IPS-18a (cell line): ENCODE measurements at regions not wholly inside any gene's neighbourhood (a gene's known extent, or its start where the extent isn't known, plus 50 kb on each side); places are given as distances from the start of the nearest gene placed in this dataset.

Experiments
- H3K27ac ChIP-seq: one replicate; pipeline ENCODE4 v1.5.1; 2013; ENCODE audit warnings: low read length
- H3K27me3 ChIP-seq: one replicate; pipeline ENCODE4 v1.6.1; 2013; ENCODE audit warnings: mild to moderate bottlenecking, low read length; ENCODE audit not compliant: control insufficient read depth, insufficient read depth
- H3K36me3 ChIP-seq: one replicate; pipeline ENCODE4 v1.6.1; 2013; ENCODE audit warnings: low read depth, low read length; ENCODE audit not compliant: control insufficient read depth
- H3K4me1 ChIP-seq: one replicate; pipeline ENCODE4 v1.6.1; 2013; ENCODE audit warnings: low read depth, low read length; ENCODE audit not compliant: control insufficient read depth
- H3K4me3 ChIP-seq: one replicate; pipeline ENCODE4 v1.5.1; 2013; ENCODE audit warnings: low read length
- H3K9ac ChIP-seq: one replicate; pipeline ENCODE4 v1.6.1; 2013; ENCODE audit warnings: mild to moderate bottlenecking, low read length, moderate library complexity
- H3K9me3 ChIP-seq: one replicate; pipeline ENCODE4 v1.6.1; 2013; ENCODE audit warnings: low read depth, low read length; ENCODE audit not compliant: control insufficient read depth

GRCh38 chr18:78607784-78608183 lies 371.8 kb upstream of the SALL3 start:
- H3K9me3 ChIP-seq: no peaks in the 10 kb centered on the region
- H3K27me3 ChIP-seq: no peaks in the 10 kb centered on the region
- no peak overlapping the region for H3K9ac ChIP-seq
- H3K4me3 ChIP-seq: no peak overlapping the region
- no peaks in the 10 kb centered on the region for H3K36me3 ChIP-seq
- no peaks in the 10 kb centered on the region for H3K4me1 ChIP-seq
- no peak overlapping the region for H3K27ac ChIP-seq

GRCh38 chr18:78610179-78610578 lies 369.4 kb upstream of the SALL3 start:
- no peak overlapping the region for H3K4me3 ChIP-seq
- H3K4me1 ChIP-seq: no peaks in the 10 kb centered on the region
- H3K27me3 ChIP-seq: no peaks in the 10 kb centered on the region
- no peak overlapping the region for H3K9ac ChIP-seq
- H3K27ac ChIP-seq: no peak overlapping the region
- H3K36me3 ChIP-seq: no peaks in the 10 kb centered on the region
- H3K9me3 ChIP-seq: no peaks in the 10 kb centered on the region

- Histone ChIP-seq H3K4me1 (no peaks in the 10 kb centered on the region), H3K9ac (no peak overlapping the region)
Measured at GRCh38 chr18:78611201-78611800, 368.3 kb upstream of the SALL3 start.

GRCh38 chr18:78611869-78612268 lies 367.7 kb upstream of the SALL3 start:
- Histone ChIP-seq H3K27me3 (no peaks in the 10 kb centered on the region), H3K4me1 (no peaks in the 10 kb centered on the region), H3K9me3 (no peaks in the 10 kb centered on the region), H3K27ac (no peak overlapping the region), H3K4me3 (no peak overlapping the region), H3K36me3 (no peaks in the 10 kb centered on the region), H3K9ac (no peak overlapping the region)

More at GRCh38 chr18:78611201-78611800, 368.3 kb upstream of the SALL3 start:
- H3K27me3 ChIP-seq: no peaks in the 10 kb centered on the region
- no peaks in the 10 kb centered on the region for H3K36me3 ChIP-seq
- H3K27ac ChIP-seq: no peak overlapping the region
- H3K9me3 ChIP-seq: no peaks in the 10 kb centered on the region
- H3K4me3 ChIP-seq: no peak overlapping the region

- no peaks in the 10 kb centered on the region for H3K4me1 ChIP-seq
- H3K27me3 ChIP-seq: no peaks in the 10 kb centered on the region
- no peak overlapping the region for H3K4me3 ChIP-seq
- H3K27ac ChIP-seq: no peak overlapping the region
- no peaks in the 10 kb centered on the region for H3K36me3 ChIP-seq
- H3K9me3 ChIP-seq: no peaks in the 10 kb centered on the region
- H3K9ac ChIP-seq: no peak overlapping the region
Measured at GRCh38 chr18:78612318-78612717, 367.3 kb upstream of the SALL3 start.

- H3K27me3 ChIP-seq: no peaks in the 10 kb centered on the region
- H3K4me1 ChIP-seq: no peaks in the 10 kb centered on the region
- no peak overlapping the region for H3K27ac ChIP-seq
- H3K9me3 ChIP-seq: no peaks in the 10 kb centered on the region
- no peaks in the 10 kb centered on the region for H3K36me3 ChIP-seq
- no peak overlapping the region for H3K9ac ChIP-seq
- H3K4me3 ChIP-seq: no peak overlapping the region
Measured at GRCh38 chr18:78612801-78613200, 366.8 kb upstream of the SALL3 start.

GRCh38 chr18:78618726-78619125 lies 360.9 kb upstream of the SALL3 start:
- no peaks in the 10 kb centered on the region for H3K36me3 ChIP-seq
- no peak overlapping the region for H3K9ac ChIP-seq
- H3K4me1 ChIP-seq: no peaks in the 10 kb centered on the region
- H3K27me3 ChIP-seq: no peaks in the 10 kb centered on the region
- no peaks in the 10 kb centered on the region for H3K9me3 ChIP-seq
- H3K4me3 ChIP-seq: no peak overlapping the region
- no peak overlapping the region for H3K27ac ChIP-seq

- Histone ChIP-seq H3K27ac (no peak overlapping the region), H3K9me3 (no peaks in the 10 kb centered on the region)
Measured at GRCh38 chr18:78619854-78620253, 359.8 kb upstream of the SALL3 start.

GRCh38 chr18:78620326-78620725 lies 359.3 kb upstream of the SALL3 start:
- no peaks in the 10 kb centered on the region for H3K9me3 ChIP-seq
- H3K4me1 ChIP-seq: peaks cover 6% of the 10 kb centered on the region
- H3K36me3 ChIP-seq: no peaks in the 10 kb centered on the region
- no peak overlapping the region for H3K9ac ChIP-seq
- H3K4me3 ChIP-seq: no peak overlapping the region
- no peak overlapping the region for H3K27ac ChIP-seq
- no peaks in the 10 kb centered on the region for H3K27me3 ChIP-seq

More at GRCh38 chr18:78619854-78620253, 359.8 kb upstream of the SALL3 start:
- Histone ChIP-seq H3K4me3 (no peak overlapping the region), H3K9ac (no peak overlapping the region), H3K4me1 (peaks cover 4% of the 10 kb centered on the region), H3K36me3 (no peaks in the 10 kb centered on the region), H3K27me3 (no peaks in the 10 kb centered on the region)

- no peaks in the 10 kb centered on the region for H3K36me3 ChIP-seq
- no peaks in the 10 kb centered on the region for H3K9me3 ChIP-seq
Measured at GRCh38 chr18:78621141-78621755, 358.4 kb upstream of the SALL3 start.

GRCh38 chr18:78622251-78622906 lies 357.2 kb upstream of the SALL3 start:
- Histone ChIP-seq H3K9me3 (no peaks in the 10 kb centered on the region), H3K27me3 (no peaks in the 10 kb centered on the region), H3K27ac (no peak overlapping the region), H3K4me1 (peaks cover 6% of the 10 kb centered on the region), H3K4me3 (no peak overlapping the region), H3K36me3 (no peaks in the 10 kb centered on the region), H3K9ac (no peak overlapping the region)

More at GRCh38 chr18:78621141-78621755, 358.4 kb upstream of the SALL3 start:
- Histone ChIP-seq H3K9ac (no peak overlapping the region), H3K4me3 (no peak overlapping the region), H3K4me1 (peaks cover 6% of the 10 kb centered on the region), H3K27ac (no peak overlapping the region), H3K27me3 (no peaks in the 10 kb centered on the region)
